Esophagus squamous epithelium (tissue), 5 donors: ENCODE measurements at regions not wholly inside any gene's neighbourhood (a gene's known extent, or its start where the extent isn't known, plus 50 kb on each side); places are given as distances from the start of the nearest gene placed in this dataset.

Source experiments
- DNase-seq: peaks from one replicate; lab custom pipeline; 2025; lab: John Stamatoyannopoulos, UW
- H3K27ac ChIP-seq, 4 donors: fragments of 200-600 bp; sonication (generic); one replicate each; pipeline ENCODE4 v1.5.1; 2016 to 2019; ENCODE audit warnings: mild to moderate bottlenecking in 1 of 4
- H3K27me3 ChIP-seq, 4 donors: fragments of 200-600 bp; sonication (generic); 1 replicate in 3 of 4; 2 replicates in 1 of 4; pipeline versions ENCODE4 v1.5.1 to v1.6.0; 2017 to 2021; ENCODE audit warnings: antibody characterized with exemption in 1 of 4
- H3K36me3 ChIP-seq, 3 donors: fragments of 200-600 bp; sonication (generic); one replicate each; pipeline ENCODE4 v1.5.1; 2016 to 2019
- H3K4me1 ChIP-seq, 3 donors: fragments of 200-600 bp; sonication (generic); one replicate each; pipeline ENCODE4 v1.5.1; 2017 to 2019
- H3K4me3 ChIP-seq, 4 donors: fragments of 200-600 bp; sonication (generic); 1 replicate in 3 of 4; 2 replicates in 1 of 4; pipeline ENCODE4 v1.5.1; 2016 to 2019; ENCODE audit warnings: mild to moderate bottlenecking in 2 of 4, moderate library complexity in 1 of 4
- H3K9me3 ChIP-seq, 3 donors: fragments of 200-600 bp; sonication (generic); one replicate each; pipeline ENCODE4 v1.5.1; 2016 to 2019
- CTCF ChIP-seq, 6 experiments: fragments of 450-650 bp in 4 of 6; fragments of 200-600 bp in 2 of 6; sonication (generic) in 2 of 6; IDR thresholded peaks; one replicate each; pipeline ENCODE4 v1.5.1; 2016 to 2019; ENCODE audit warnings: antibody characterized with exemption in 6 of 6, mild to moderate bottlenecking in 4 of 6, moderate library complexity in 4 of 6
- POLR2A ChIP-seq, 4 donors: fragments of 450-650 bp; IDR thresholded peaks; one replicate each; pipeline ENCODE4 v1.6.1; 2017; ENCODE audit warnings: antibody characterized with exemption in 4 of 4, mild to moderate bottlenecking in 4 of 4, moderate library complexity in 3 of 4
- WGBS, 2 donors: methylation state at CpG; one replicate each; pipeline ENCODE4 v1.1.5; 2018; 5-methylcytosine and 5-hydroxymethylcytosine counted together
- intact Hi-C: fragments of 100-400 bp; cut with DNase I; formaldehyde crosslinking; loops from one replicate; pipeline ENCODE4 v1.15.0; 2022
- donor health status: DM: yes; HTN: yes; CAD: no.

- Histone ChIP-seq H3K36me3 (no peaks in the 10 kb centered on the region), H3K9me3 (no peaks in the 10 kb centered on the region), H3K4me1 (peaks cover 0 to 21% (median 5%) of the 10 kb centered on the region in 3 donors), H3K27ac (no peak overlapping the region), H3K4me3 (no peak overlapping the region), H3K27me3 (no peaks in the 10 kb centered on the region)
- intact Hi-C loops = no loop called here
- DNase-seq = no peak
- WGBS, 2 donors = 37 to 44% methylated on average over 5 of the region's 5 CpGs
- no peak for TF ChIP-seq POLR2A (IDR thresholded peaks at IDR 0.05)
- TF ChIP-seq CTCF (IDR thresholded peaks at IDR 0.05) = no peak
Measured at GRCh38 chr1:68955424-68955823, 458.5 kb upstream of the DEPDC1 start.

GRCh38 chr1:68958958-68959357, 462.1 kb upstream of the DEPDC1 start:
- Histone ChIP-seq H3K27ac (no peak overlapping the region), H3K4me1 (peaks cover 0 to 21% (median 5%) of the 10 kb centered on the region in 3 donors), H3K4me3 (no peak overlapping the region), H3K36me3 (no peaks in the 10 kb centered on the region), H3K9me3 (no peaks in the 10 kb centered on the region), H3K27me3 (no peaks in the 10 kb centered on the region)
- WGBS, 2 donors = 23 to 26% methylated on average over 3 of the region's 3 CpGs
- intact Hi-C loops = no loop called here
- TF ChIP-seq POLR2A (IDR thresholded peaks at IDR 0.05) (no peak), CTCF (IDR thresholded peaks at IDR 0.05) (no peak)
- DNase-seq = no peak

- Histone ChIP-seq H3K9me3 (no peaks in the 10 kb centered on the region), H3K36me3 (no peaks in the 10 kb centered on the region), H3K27me3 (no peaks in the 10 kb centered on the region), H3K4me3 (no peak overlapping the region), H3K4me1 (peaks cover 0 to 20% (median 5%) of the 10 kb centered on the region in 3 donors), H3K27ac (no peak overlapping the region)
- DNase-seq = no peak
- TF ChIP-seq CTCF (IDR thresholded peaks at IDR 0.05) = no peak
- no peak for TF ChIP-seq POLR2A (IDR thresholded peaks at IDR 0.05)
- WGBS, 2 donors = 47 to 59% methylated on average over 1 of the region's 1 CpG
- intact Hi-C loops = no loop called here
Measured at GRCh38 chr1:68959461-68960030, 462.7 kb upstream of the DEPDC1 start.

- Histone ChIP-seq H3K9me3 (no peaks in the 10 kb centered on the region), H3K27me3 (no peaks in the 10 kb centered on the region), H3K27ac (no peak overlapping the region), H3K36me3 (no peaks in the 10 kb centered on the region), H3K4me3 (no peak overlapping the region), H3K4me1 (peaks cover 0 to 8% (median 5%) of the 10 kb centered on the region in 3 donors)
- DNase-seq = no peak
- TF ChIP-seq POLR2A (IDR thresholded peaks at IDR 0.05) = no peak
- no peak for TF ChIP-seq CTCF (IDR thresholded peaks at IDR 0.05)
- intact Hi-C loops = no loop called here
- WGBS, 2 donors = 79 to 96% methylated on average over 1 of the region's 1 CpG
Measured at GRCh38 chr1:68961143-68961542, 464.3 kb upstream of the DEPDC1 start.

GRCh38 chr1:68963353-68963752, 466.5 kb upstream of the DEPDC1 start:
- no peak overlapping the region for H3K4me3 ChIP-seq
- H3K36me3 ChIP-seq = no peaks in the 10 kb centered on the region
- H3K27ac ChIP-seq = no peak overlapping the region
- TF ChIP-seq CTCF (IDR thresholded peaks at IDR 0.05) = no peak
- no peak for TF ChIP-seq POLR2A (IDR thresholded peaks at IDR 0.05)
- H3K4me1 ChIP-seq = peaks cover 0 to 8% (median 5%) of the 10 kb centered on the region in 3 donors
- no peak for DNase-seq
- intact Hi-C loops = no loop called here
- H3K9me3 ChIP-seq = no peaks in the 10 kb centered on the region
- no peaks in the 10 kb centered on the region for H3K27me3 ChIP-seq
- 40 to 47% methylated on average over 3 of the region's 3 CpGs for WGBS, 2 donors
